GM23338 (cell line): ENCODE measurements at regions not wholly inside any gene's neighbourhood (a gene's known extent, or its start where the extent isn't known, plus 50 kb on each side); places are given as distances from the start of the nearest gene placed in this dataset.

ENCODE experiments used
- ATAC-seq: fragments of 200-7000 bp; cut with Tn5 transposase; 3 replicates; pipeline ENCODE4 v1.9.1; 2020
- DNase-seq: peaks from one replicate; pipeline ENCODE4 v3.0.0-alpha.2; 2015; ENCODE audit warnings: low spot score
- H2AFZ ChIP-seq: fragments of 200-600 bp; sonication (generic); 2 replicates; pipeline ENCODE4 v1.8.0; 2016; ENCODE audit warnings: antibody characterized with exemption, mild to moderate bottlenecking, moderate library complexity
- H3F3A ChIP-seq: fragments of 200-600 bp; sonication (generic); replicated peaks from 2 replicates; pipeline ENCODE4 v1.8.0; 2017; ENCODE audit warnings: antibody characterized with exemption, mixed run types, low read depth
- H3K27ac ChIP-seq: fragments of 200-600 bp; sonication (generic); 2 replicates; pipeline ENCODE4 v1.6.1; 2016; ENCODE audit warnings: low read depth
- H3K27me3 ChIP-seq: fragments of 200-600 bp; sonication (generic); 2 replicates; pipeline ENCODE4 v1.8.0; 2016; ENCODE audit warnings: mild to moderate bottlenecking, mixed run types, moderate library complexity; ENCODE audit not compliant: insufficient read depth
- H3K36me3 ChIP-seq: fragments of 200-600 bp; sonication (generic); 2 replicates; pipeline ENCODE4 v1.8.0; 2016; ENCODE audit warnings: mild to moderate bottlenecking; ENCODE audit not compliant: insufficient read depth
- H3K4me1 ChIP-seq: fragments of 200-600 bp; sonication (generic); 2 replicates; pipeline ENCODE4 v1.8.0; 2016; ENCODE audit warnings: mild to moderate bottlenecking, moderate library complexity; ENCODE audit not compliant: insufficient read depth
- H3K4me2 ChIP-seq: fragments of 200-600 bp; sonication (generic); 2 replicates; pipeline ENCODE4 v1.7.1; 2017; ENCODE audit warnings: mixed run types
- H3K4me3 ChIP-seq: fragments of 200-600 bp; sonication (generic); 2 replicates; pipeline ENCODE4 v1.6.1; 2016; ENCODE audit warnings: mixed run types
- H3K79me2 ChIP-seq: fragments of 200-600 bp; sonication (generic); replicated peaks from 2 replicates; pipeline ENCODE4 v1.8.0; 2017; ENCODE audit warnings: mild to moderate bottlenecking; ENCODE audit not compliant: insufficient read depth
- H3K9me2 ChIP-seq: fragments of 200-600 bp; sonication (generic); 2 replicates; pipeline ENCODE4 v1.8.0; 2017; ENCODE audit not compliant: insufficient read depth
- H4K20me1 ChIP-seq: fragments of 200-600 bp; sonication (generic); replicated peaks from 2 replicates; pipeline ENCODE4 v1.8.0; 2017; ENCODE audit warnings: mild to moderate bottlenecking; ENCODE audit not compliant: insufficient read depth
- H3K27ac Mint-ChIP-seq: 2 replicates; pipeline ENCODE4 v1.8.0; 2020; ENCODE audit warnings: inconsistent platforms, mild to moderate bottlenecking, moderate library complexity, mixed read lengths
- H3K27me3 Mint-ChIP-seq: 3 replicates; pipeline ENCODE4 v1.8.0; 2022; ENCODE audit warnings: low read depth, mild to moderate bottlenecking, moderate library complexity, mixed read lengths, inconsistent platforms; ENCODE audit not compliant: insufficient read depth, poor library complexity
- H3K36me3 Mint-ChIP-seq: 3 replicates; pipeline ENCODE4 v1.8.0; 2021; ENCODE audit warnings: low read depth, mild to moderate bottlenecking, inconsistent platforms, moderate library complexity, mixed read lengths
- H3K4me1 Mint-ChIP-seq: 3 replicates; pipeline ENCODE4 v1.8.0; 2020; ENCODE audit warnings: mild to moderate bottlenecking, inconsistent platforms, mixed read lengths
- H3K4me3 Mint-ChIP-seq: 3 replicates; pipeline ENCODE4 v1.8.0; 2021; ENCODE audit warnings: moderate library complexity, mild to moderate bottlenecking, inconsistent platforms, mixed read lengths
- H3K9me3 Mint-ChIP-seq: 3 replicates; pipeline ENCODE4 v1.8.0; 2020; ENCODE audit warnings: moderate library complexity, mild to moderate bottlenecking, inconsistent platforms, mixed read lengths
- CTCF ChIP-seq, 2 experiments: fragments of 200-600 bp in 1 of 2; sonication (generic) in 1 of 2; conservative IDR thresholded peaks; 2 replicates each; pipeline versions ENCODE4 v1.5.1 to v1.6.1; 2016 to 2017; ENCODE audit warnings: antibody characterized with exemption in 2 of 2, low read depth in 2 of 2, mild to moderate bottlenecking in 2 of 2, moderate library complexity in 1 of 2
- ETS1 ChIP-seq: IDR thresholded peaks from 2 replicates; pipeline ENCODE4 v1.6.1; 2016; ENCODE audit warnings: antibody characterized with exemption
- EZH2 ChIP-seq: fragments of 200-600 bp; sonication (generic); IDR thresholded peaks from one replicate; pipeline ENCODE4 v1.8.0; 2017; ENCODE audit warnings: antibody characterized with exemption, mild to moderate bottlenecking, low read depth; ENCODE audit not compliant: unreplicated experiment
- EZH2phosphoT487 ChIP-seq: fragments of 200-600 bp; sonication (generic); IDR thresholded peaks from one replicate; pipeline ENCODE4 v1.8.1; 2018; ENCODE audit warnings: antibody characterized with exemption; ENCODE audit not compliant: unreplicated experiment
- JUNB ChIP-seq: IDR thresholded peaks from one replicate; pipeline ENCODE4 v1.6.1; 2016; ENCODE audit warnings: antibody characterized with exemption; ENCODE audit not compliant: unreplicated experiment
- NANOG ChIP-seq: IDR thresholded peaks from 2 replicates; pipeline ENCODE4 v1.6.1; 2016; ENCODE audit warnings: antibody characterized with exemption, borderline replicate concordance
- POLR2AphosphoS5 ChIP-seq: IDR thresholded peaks from 2 replicates; pipeline ENCODE4 v1.6.1; 2016; ENCODE audit warnings: antibody characterized with exemption, low read depth
- REST ChIP-seq: IDR thresholded peaks from one replicate; pipeline ENCODE4 v1.6.1; 2018; ENCODE audit warnings: antibody characterized with exemption; ENCODE audit not compliant: unreplicated experiment
- STAT1 ChIP-seq: IDR thresholded peaks from one replicate; pipeline ENCODE4 v1.6.1; 2016; ENCODE audit warnings: antibody characterized with exemption; ENCODE audit not compliant: unreplicated experiment
- ZNF114 ChIP-seq: fragments of 250-450 bp; sonication (Bioruptor Pico); IDR thresholded peaks from 2 replicates; pipeline ENCODE4 v1.5.0; 2020; ENCODE audit warnings: mild to moderate bottlenecking, moderate library complexity
- ZNF331 ChIP-seq: fragments of 250-450 bp; sonication (Bioruptor Pico); IDR thresholded peaks from 2 replicates; pipeline ENCODE4 v1.5.0; 2020; ENCODE audit warnings: low read depth, mild to moderate bottlenecking, moderate library complexity

- no peak for TF ChIP-seq ZNF331 (CRISPR knock-in tag)
- TF ChIP-seq EZH2phosphoT487, result no peak
- no peak for TF ChIP-seq ETS1
- no peak for TF ChIP-seq ZNF114 (CRISPR knock-in tag)
- TF ChIP-seq STAT1, result no peak
These were observed 174.5 kb upstream of the KLF14 start (continued) for GRCh38 chr7:130908345-130909160.

- Histone ChIP-seq H3K36me3 (no peaks in the 10 kb centered on the region), H3F3A (no peaks in the 10 kb centered on the region), H4K20me1 (no peaks in the 10 kb centered on the region), H3K4me1 (peaks cover 50% of the 10 kb centered on the region), H3K4me2 (no peak overlapping the region), H3K9me2 (no peaks in the 10 kb centered on the region), H3K27ac (no peak overlapping the region), H3K4me3 (no peak overlapping the region), H3K79me2 (no peaks in the 10 kb centered on the region), H2AFZ (no peak overlapping the region), H3K27me3 (no peaks in the 10 kb centered on the region)
- peaks cover 12% of the 10 kb centered on the region for H3K27me3 Mint-ChIP-seq
- H3K27ac Mint-ChIP-seq, result peak overlapping the region; percentile 83
- H3K9me3 Mint-ChIP-seq, result no peaks in the 10 kb centered on the region
- DNase-seq (no peak), ATAC-seq (no peak)
- H3K4me3 Mint-ChIP-seq, result no peak overlapping the region
- TF ChIP-seq REST (no peak), NANOG (no peak), JUNB (no peak), POLR2AphosphoS5 (no peak), CTCF (conservative IDR thresholded peaks at IDR 0.05; ENCODE audit: low read depth in 2 of 2) (no peak), EZH2 (no peak), ETS1 (no peak)
- peaks cover 63% of the 10 kb centered on the region for H3K4me1 Mint-ChIP-seq
- H3K36me3 Mint-ChIP-seq, result no peaks in the 10 kb centered on the region
These were observed 175.3 kb upstream of the KLF14 start for GRCh38 chr7:130909161-130909836.
